Keratinocyte (primary cell): ENCODE measurements at regions not wholly inside any gene's neighbourhood (a gene's known extent, or its start where the extent isn't known, plus 50 kb on each side); places are given as distances from the start of the nearest gene placed in this dataset.

Experiments
- DNase-seq: peaks from one replicate; pipeline ENCODE4 v3.0.0-alpha.2; 2011; ENCODE audit warnings: low read depth, missing footprints, low spot score
- FAIRE-seq: peaks from 2 replicates; lab custom pipeline; 2011; peaks lifted over from hg19 to GRCh38; lab: Jason Lieb, UNC
- H2AFZ ChIP-seq: 2 replicates; pipeline ENCODE4 v1.6.0; 2012; ENCODE audit warnings: low read length, control low read depth, inconsistent platforms; ENCODE audit not compliant: control insufficient read depth
- H3K27ac ChIP-seq: 2 replicates; pipeline ENCODE4 v1.5.1; 2011; ENCODE audit warnings: low read length; ENCODE audit not compliant: control insufficient read depth, insufficient read depth
- H3K27me3 ChIP-seq: 3 replicates; pipeline ENCODE4 v1.6.0; 2011; ENCODE audit warnings: low read length; ENCODE audit not compliant: control insufficient read depth, insufficient read depth; ENCODE audit errors: extremely low read depth
- H3K36me3 ChIP-seq, 2 experiments: 2 replicates in 1 of 2; 3 replicates in 1 of 2; pipeline ENCODE4 v1.5.1; 2011; ENCODE audit warnings: low read length in 2 of 2, mild to moderate bottlenecking in 1 of 2; ENCODE audit not compliant: control insufficient read depth in 2 of 2, insufficient read depth in 2 of 2; ENCODE audit errors: extremely low read depth in 1 of 2
- H3K4me1 ChIP-seq: 3 replicates; pipeline ENCODE4 v1.5.1; 2011; ENCODE audit warnings: low read length; ENCODE audit not compliant: control insufficient read depth, insufficient read depth; ENCODE audit errors: extremely low read depth
- H3K4me2 ChIP-seq: 3 replicates; pipeline ENCODE4 v1.6.0; 2011; ENCODE audit warnings: low read depth, low read length; ENCODE audit not compliant: control insufficient read depth, insufficient read depth; ENCODE audit errors: extremely low read depth
- H3K4me3 ChIP-seq, 3 experiments: fragments of 200-600 bp in 1 of 3; sonication (generic) in 1 of 3; 2 replicates in 2 of 3; 3 replicates in 1 of 3; pipeline ENCODE4 v1.5.1; 2011 to 2016; ENCODE audit warnings: low read length in 3 of 3, mild to moderate bottlenecking in 3 of 3, control low read depth in 2 of 3, inconsistent platforms in 1 of 3, low read depth in 1 of 3, mixed read lengths in 1 of 3, mixed run types in 1 of 3, moderate library complexity in 1 of 3; ENCODE audit not compliant: control insufficient read depth in 2 of 3, insufficient read depth in 2 of 3; ENCODE audit errors: extremely low read depth in 1 of 3
- H3K79me2 ChIP-seq: 2 replicates; pipeline ENCODE4 v1.6.0; 2012; ENCODE audit warnings: low read length; ENCODE audit not compliant: control insufficient read depth, insufficient read depth
- H3K9ac ChIP-seq: 3 replicates; pipeline ENCODE4 v1.6.0; 2011; ENCODE audit warnings: low read length; ENCODE audit not compliant: control insufficient read depth, insufficient read depth; ENCODE audit errors: extremely low read depth
- H3K9me1 ChIP-seq: 3 replicates; pipeline ENCODE4 v1.6.0; 2011; ENCODE audit warnings: low read length; ENCODE audit not compliant: control insufficient read depth, insufficient read depth; ENCODE audit errors: extremely low read depth
- H3K9me3 ChIP-seq: 2 replicates; pipeline ENCODE4 v1.5.1; 2012; ENCODE audit warnings: low read depth, low read length; ENCODE audit not compliant: control insufficient read depth
- H4K20me1 ChIP-seq: 3 replicates; pipeline ENCODE4 v1.6.0; 2011; ENCODE audit warnings: low read length; ENCODE audit not compliant: control insufficient read depth, insufficient read depth; ENCODE audit errors: extremely low read depth
- EZH2 ChIP-seq: IDR thresholded peaks from one replicate; pipeline ENCODE4 v1.6.1; 2012; ENCODE audit warnings: inconsistent platforms, mild to moderate bottlenecking, low read length, moderate library complexity
- dilution Hi-C: fragments of 300-500 bp; cut with MboI; formaldehyde crosslinking; loops from one replicate; pipeline ENCODE4 v1.7.0; 2020; ENCODE audit warnings: low sequenced_read_pairs; ENCODE audit not compliant: extremely low pct_ligation_motif_present
- TF ChIP-seq, protein P1 (sequence below), 3 experiments: IDR thresholded peaks in 1 of 3; conservative IDR thresholded peaks in 1 of 3; optimal IDR thresholded peaks in 1 of 3; 2 replicates in 2 of 3; 3 replicates in 1 of 3; pipeline versions ENCODE3 to v1.5.1; 2011; ENCODE audit warnings: low read length in 3 of 3, mild to moderate bottlenecking in 3 of 3, moderate library complexity in 2 of 3, control low read depth in 1 of 3, inconsistent platforms in 1 of 3; ENCODE audit not compliant: insufficient read depth in 2 of 3; ENCODE audit errors: extremely low read depth in 1 of 3

- Histone ChIP-seq H3K9me3 (no peaks in the 10 kb centered on the region), H3K4me3 (no peak overlapping the region), H3K27ac (no peak overlapping the region), H3K27me3 (no peaks in the 10 kb centered on the region), H4K20me1 (no peaks in the 10 kb centered on the region), H3K79me2 (no peaks in the 10 kb centered on the region), H3K4me1 (peaks cover under 1% of the 10 kb centered on the region), H3K9me1 (no peaks in the 10 kb centered on the region), H3K9ac (no peak overlapping the region), H2AFZ (no peak overlapping the region), H3K4me2 (no peak overlapping the region), H3K36me3 (no peaks in the 10 kb centered on the region)
- FAIRE-seq (no peak), DNase-seq (no peak)
- dilution Hi-C loops, result no loop called here
- no peak for TF ChIP-seq EZH2
- TF ChIP-seq, protein P1, sequence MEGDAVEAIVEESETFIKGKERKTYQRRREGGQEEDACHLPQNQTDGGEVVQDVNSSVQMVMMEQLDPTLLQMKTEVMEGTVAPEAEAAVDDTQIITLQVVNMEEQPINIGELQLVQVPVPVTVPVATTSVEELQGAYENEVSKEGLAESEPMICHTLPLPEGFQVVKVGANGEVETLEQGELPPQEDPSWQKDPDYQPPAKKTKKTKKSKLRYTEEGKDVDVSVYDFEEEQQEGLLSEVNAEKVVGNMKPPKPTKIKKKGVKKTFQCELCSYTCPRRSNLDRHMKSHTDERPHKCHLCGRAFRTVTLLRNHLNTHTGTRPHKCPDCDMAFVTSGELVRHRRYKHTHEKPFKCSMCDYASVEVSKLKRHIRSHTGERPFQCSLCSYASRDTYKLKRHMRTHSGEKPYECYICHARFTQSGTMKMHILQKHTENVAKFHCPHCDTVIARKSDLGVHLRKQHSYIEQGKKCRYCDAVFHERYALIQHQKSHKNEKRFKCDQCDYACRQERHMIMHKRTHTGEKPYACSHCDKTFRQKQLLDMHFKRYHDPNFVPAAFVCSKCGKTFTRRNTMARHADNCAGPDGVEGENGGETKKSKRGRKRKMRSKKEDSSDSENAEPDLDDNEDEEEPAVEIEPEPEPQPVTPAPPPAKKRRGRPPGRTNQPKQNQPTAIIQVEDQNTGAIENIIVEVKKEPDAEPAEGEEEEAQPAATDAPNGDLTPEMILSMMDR (optimal IDR thresholded peaks at IDR 0.05 in 1 of 3, IDR thresholded peaks at IDR 0.05 in 1 of 3, conservative IDR thresholded peaks at IDR 0.05 in 1 of 3; ENCODE audit: extremely low read depth in 1 of 3, insufficient read depth in 2 of 3, low read length in 3 of 3), result no peak
Observed at GRCh38 chr12:77406219-77406905, 341.0 kb upstream of the E2F7 start.

DNA sequence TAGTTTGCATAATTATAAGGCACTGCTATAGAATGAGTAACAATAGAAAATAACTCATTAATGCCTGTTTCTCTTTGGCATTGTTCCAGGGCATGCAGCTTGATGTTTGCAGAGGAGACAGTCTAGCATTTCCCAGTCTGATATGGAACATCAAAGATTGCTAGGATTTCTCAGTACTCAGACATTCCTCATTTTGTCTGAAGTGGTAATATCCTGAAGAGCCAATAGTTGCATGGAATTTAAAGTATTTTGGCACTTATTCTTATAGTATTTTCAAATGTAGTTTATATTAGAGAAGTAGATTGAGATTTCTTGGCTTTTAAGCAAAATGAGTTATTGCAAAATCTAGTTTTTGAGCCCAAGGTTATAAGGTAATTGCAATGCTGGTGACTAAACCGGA, 337.3 kb upstream of the E2F7 start:
- no peak overlapping the region for H3K9ac ChIP-seq
- H3K27me3 ChIP-seq, result no peaks in the 10 kb centered on the region
- H3K9me1 ChIP-seq, result no peaks in the 10 kb centered on the region
- H3K4me2 ChIP-seq, result no peak overlapping the region
- dilution Hi-C loops, result no loop called here
- no peaks in the 10 kb centered on the region for H3K79me2 ChIP-seq
- H4K20me1 ChIP-seq, result no peaks in the 10 kb centered on the region
- H3K4me3 ChIP-seq, result no peak overlapping the region
- FAIRE-seq (no peak), DNase-seq (no peak)
- no peak overlapping the region for H3K27ac ChIP-seq
- peaks cover 4% of the 10 kb centered on the region for H3K4me1 ChIP-seq
- no peak overlapping the region for H2AFZ ChIP-seq
- H3K9me3 ChIP-seq, result no peaks in the 10 kb centered on the region
- no peaks in the 10 kb centered on the region for H3K36me3 ChIP-seq
- TF ChIP-seq, protein P1 (optimal IDR thresholded peaks at IDR 0.05 in 1 of 3, IDR thresholded peaks at IDR 0.05 in 1 of 3, conservative IDR thresholded peaks at IDR 0.05 in 1 of 3; ENCODE audit: extremely low read depth in 1 of 3, insufficient read depth in 2 of 3, low read length in 3 of 3), result no peak
- no peak for TF ChIP-seq EZH2
